Loucy (cell line): ENCODE measurements at regions not wholly inside any gene's neighbourhood (a gene's known extent, or its start where the extent isn't known, plus 50 kb on each side); places are given as distances from the start of the nearest gene placed in this dataset.

Experiments used
- H2AFZ ChIP-seq: fragments of 200-600 bp; sonication (generic); 2 replicates; pipeline ENCODE4 v1.6.0; 2016; ENCODE audit warnings: antibody characterized with exemption, mild to moderate bottlenecking, low read length, moderate library complexity
- H3F3A ChIP-seq: fragments of 200-600 bp; 2 replicates; pipeline ENCODE4 v1.6.0; 2016; ENCODE audit warnings: antibody characterized with exemption, low read depth, mild to moderate bottlenecking
- H3K27me3 ChIP-seq: fragments of 200-600 bp; sonication (generic); 2 replicates; pipeline ENCODE4 v1.6.1; 2014; ENCODE audit warnings: low read length, mild to moderate bottlenecking; ENCODE audit not compliant: insufficient read depth, poor library complexity, severe bottlenecking
- H3K36me3 ChIP-seq: fragments of 200-600 bp; sonication (generic); 2 replicates; pipeline ENCODE4 v1.6.1; 2016; ENCODE audit warnings: low read length; ENCODE audit not compliant: insufficient read depth
- H3K4me1 ChIP-seq: fragments of 200-600 bp; sonication (generic); 2 replicates; pipeline ENCODE4 v1.5.1; 2014; ENCODE audit warnings: low read length, mild to moderate bottlenecking; ENCODE audit not compliant: insufficient read depth, poor library complexity, severe bottlenecking
- H3K4me2 ChIP-seq: fragments of 200-600 bp; sonication (generic); 2 replicates; pipeline ENCODE4 v1.6.0; 2014; ENCODE audit warnings: antibody characterized with exemption, low read length, low read depth, mild to moderate bottlenecking; ENCODE audit not compliant: poor library complexity, severe bottlenecking
- H3K4me3 ChIP-seq: fragments of 200-600 bp; sonication (generic); 2 replicates; pipeline ENCODE4 v1.5.1; 2014; ENCODE audit warnings: low read length, mild to moderate bottlenecking, mixed read lengths; ENCODE audit not compliant: poor library complexity, severe bottlenecking
- H3K79me2 ChIP-seq: fragments of 200-600 bp; sonication (generic); 2 replicates; pipeline ENCODE4 v1.6.1; 2014; ENCODE audit warnings: low read length; ENCODE audit not compliant: insufficient read depth
- H3K9ac ChIP-seq: fragments of 200-600 bp; sonication (generic); 2 replicates; pipeline ENCODE4 v1.6.0; 2014; ENCODE audit warnings: mild to moderate bottlenecking, low read depth, low read length, moderate library complexity; ENCODE audit not compliant: poor library complexity, severe bottlenecking
- H3K9me2 ChIP-seq: fragments of 200-600 bp; sonication (generic); replicated peaks from 2 replicates; pipeline ENCODE4 v1.6.1; 2016; ENCODE audit warnings: low read depth, low read length, mixed read lengths
- H3K9me3 ChIP-seq: fragments of 200-600 bp; sonication (generic); 2 replicates; pipeline ENCODE4 v1.6.1; 2014; ENCODE audit warnings: mild to moderate bottlenecking, antibody characterized with exemption, low read length, low read depth; ENCODE audit not compliant: insufficient read depth
- H4K20me1 ChIP-seq: fragments of 200-600 bp; sonication (generic); 2 replicates; pipeline ENCODE4 v1.6.0; 2014; ENCODE audit warnings: antibody characterized with exemption, low read length, mild to moderate bottlenecking; ENCODE audit not compliant: insufficient read depth, poor library complexity, severe bottlenecking
- EZH2phosphoT487 ChIP-seq: fragments of 200-600 bp; IDR thresholded peaks from 2 replicates; pipeline ENCODE4 v1.6.1; 2018; ENCODE audit warnings: antibody characterized with exemption, mild to moderate bottlenecking, moderate library complexity, borderline replicate concordance
- TF ChIP-seq, protein P1 (sequence below): fragments of 200-600 bp; sonication (generic); conservative IDR thresholded peaks from 2 replicates; pipeline ENCODE4 v1.5.1; 2014; ENCODE audit warnings: mild to moderate bottlenecking, antibody characterized with exemption, low read length

DNA sequence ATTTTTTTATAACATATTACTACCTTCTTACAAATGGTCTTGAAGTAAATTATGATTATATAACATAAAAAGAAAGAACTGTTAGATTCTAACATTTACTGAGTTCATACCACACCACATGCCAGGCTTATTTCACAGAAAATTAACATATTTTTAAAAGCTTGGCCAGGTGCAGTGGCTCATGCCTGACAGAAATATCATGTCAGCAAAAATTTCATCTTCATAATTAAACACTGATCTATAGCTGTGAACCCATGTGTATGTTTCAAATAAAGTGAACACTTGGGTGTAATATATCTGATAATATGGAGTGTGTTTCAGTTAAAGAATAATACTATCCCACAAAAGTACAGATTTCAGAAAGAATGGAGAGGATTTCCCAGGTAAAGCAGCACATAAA, 296.5 kb downstream of the SI start:
- Histone ChIP-seq H3K4me3 (no peak overlapping the region), H3F3A (no peaks in the 10 kb centered on the region), H3K9ac (no peak overlapping the region), H3K4me1 (no peaks in the 10 kb centered on the region), H3K27me3 (peaks cover 4% of the 10 kb centered on the region), H4K20me1 (no peaks in the 10 kb centered on the region), H3K79me2 (no peaks in the 10 kb centered on the region), H3K9me3 (no peaks in the 10 kb centered on the region), H3K9me2 (no peaks in the 10 kb centered on the region), H2AFZ (no peak overlapping the region), H3K36me3 (no peaks in the 10 kb centered on the region), H3K4me2 (no peak overlapping the region)
- TF ChIP-seq, protein P1, sequence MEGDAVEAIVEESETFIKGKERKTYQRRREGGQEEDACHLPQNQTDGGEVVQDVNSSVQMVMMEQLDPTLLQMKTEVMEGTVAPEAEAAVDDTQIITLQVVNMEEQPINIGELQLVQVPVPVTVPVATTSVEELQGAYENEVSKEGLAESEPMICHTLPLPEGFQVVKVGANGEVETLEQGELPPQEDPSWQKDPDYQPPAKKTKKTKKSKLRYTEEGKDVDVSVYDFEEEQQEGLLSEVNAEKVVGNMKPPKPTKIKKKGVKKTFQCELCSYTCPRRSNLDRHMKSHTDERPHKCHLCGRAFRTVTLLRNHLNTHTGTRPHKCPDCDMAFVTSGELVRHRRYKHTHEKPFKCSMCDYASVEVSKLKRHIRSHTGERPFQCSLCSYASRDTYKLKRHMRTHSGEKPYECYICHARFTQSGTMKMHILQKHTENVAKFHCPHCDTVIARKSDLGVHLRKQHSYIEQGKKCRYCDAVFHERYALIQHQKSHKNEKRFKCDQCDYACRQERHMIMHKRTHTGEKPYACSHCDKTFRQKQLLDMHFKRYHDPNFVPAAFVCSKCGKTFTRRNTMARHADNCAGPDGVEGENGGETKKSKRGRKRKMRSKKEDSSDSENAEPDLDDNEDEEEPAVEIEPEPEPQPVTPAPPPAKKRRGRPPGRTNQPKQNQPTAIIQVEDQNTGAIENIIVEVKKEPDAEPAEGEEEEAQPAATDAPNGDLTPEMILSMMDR = no peak
- no peak for TF ChIP-seq EZH2phosphoT487

DNA sequence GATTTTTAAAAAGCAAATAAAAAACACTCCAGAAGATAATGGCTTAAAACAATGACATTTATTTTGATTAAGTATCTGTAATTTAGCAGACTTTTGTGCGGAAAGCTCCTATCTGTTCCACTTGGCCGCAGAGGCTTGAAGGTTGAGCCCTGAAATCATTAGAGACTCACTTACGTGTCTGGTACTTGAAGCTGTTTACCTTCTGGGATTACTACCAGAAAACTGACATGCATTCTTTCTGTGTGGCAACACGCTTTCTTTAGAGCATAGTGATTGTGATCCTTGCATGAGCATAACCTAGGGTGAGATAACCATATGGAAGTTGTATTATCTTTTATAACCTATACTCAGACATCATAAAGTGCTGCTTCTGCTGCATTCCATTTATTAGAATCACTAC, 298.5 kb downstream of the SI start:
- Histone ChIP-seq H3K4me2 (no peak overlapping the region), H3K4me1 (no peaks in the 10 kb centered on the region), H3K4me3 (no peak overlapping the region), H4K20me1 (no peaks in the 10 kb centered on the region), H3K9me2 (no peaks in the 10 kb centered on the region), H3K36me3 (no peaks in the 10 kb centered on the region), H3K27me3 (peaks cover 4% of the 10 kb centered on the region), H3K9ac (no peak overlapping the region), H3K79me2 (no peaks in the 10 kb centered on the region), H3K9me3 (no peaks in the 10 kb centered on the region), H3F3A (no peaks in the 10 kb centered on the region), H2AFZ (no peak overlapping the region)
- TF ChIP-seq, protein P1 = no peak
- no peak for TF ChIP-seq EZH2phosphoT487

DNA sequence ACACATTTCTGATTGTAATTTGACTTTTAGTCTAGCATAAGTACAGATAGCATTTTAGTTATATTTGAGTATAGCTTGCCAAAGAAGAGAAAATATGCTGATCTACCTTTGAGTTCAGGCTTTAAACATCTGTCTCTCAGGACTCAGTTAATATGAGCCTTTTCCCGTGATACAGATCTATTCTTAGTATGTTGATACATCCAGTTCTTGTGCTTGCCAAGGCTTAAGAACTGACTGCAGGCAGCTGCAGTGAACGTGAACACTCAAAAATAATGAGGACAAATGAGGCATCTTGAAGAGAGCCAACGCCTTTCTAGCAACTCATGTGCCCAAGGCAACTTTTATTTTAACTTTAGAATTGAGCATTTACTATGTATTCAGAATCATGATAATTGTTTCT, 325.5 kb downstream of the SI start:
- Histone ChIP-seq H2AFZ (no peak overlapping the region), H3K79me2 (no peaks in the 10 kb centered on the region), H3K9me2 (no peaks in the 10 kb centered on the region), H3K9me3 (no peaks in the 10 kb centered on the region), H3K9ac (no peak overlapping the region), H3F3A (no peaks in the 10 kb centered on the region), H3K4me3 (no peak overlapping the region), H3K27me3 (no peaks in the 10 kb centered on the region), H4K20me1 (no peaks in the 10 kb centered on the region), H3K4me1 (no peaks in the 10 kb centered on the region), H3K4me2 (no peak overlapping the region), H3K36me3 (no peaks in the 10 kb centered on the region)
- TF ChIP-seq, protein P1 = no peak
- TF ChIP-seq EZH2phosphoT487 = no peak
